ENCODE measurements at regions not wholly inside any gene's neighbourhood (a gene's known extent, or its start where the extent isn't known, plus 50 kb on each side); places are given as distances from the start of the nearest gene placed in this dataset.

GRCh38 chr5:174625591-174626350, 98.6 kb upstream of the MSX2 start:
- no peak for DNase-seq (ENCODE audit: low read depth, low spot score)
- CTCF ChIA-PET: no interaction called here
- ATAC-seq: no peak
- Histone ChIP-seq H3K4me1 (ENCODE audit: control insufficient read depth in 1 of 2, insufficient read depth in 2 of 2, low read length in 2 of 2) (no peaks in the 10 kb centered on the region), H3K27me3 (ENCODE audit: insufficient read depth, low read length) (no peaks in the 10 kb centered on the region; the same call in 1 of the 2 replicates), H3K4me2 (ENCODE audit: low read length) (no peak overlapping the region), H3K79me2 (ENCODE audit: insufficient read depth, low read length) (no peaks in the 10 kb centered on the region), H2AFZ (ENCODE audit: low read depth, low read length, poor library complexity, severe bottlenecking) (no peak overlapping the region), H4K20me1 (ENCODE audit: insufficient read depth) (no peaks in the 10 kb centered on the region), H3K9ac (ENCODE audit: low read length) (no peak overlapping the region), H3K27ac (ENCODE audit: low read depth, low read length) (no peak overlapping the region), H3K36me3 (ENCODE audit: control insufficient read depth in 1 of 2, insufficient read depth in 2 of 2, low read length in 2 of 2) (no peaks in the 10 kb centered on the region), H3K4me3 (replicated peaks in 1 of 2; ENCODE audit: low read depth in 1 of 2, low read length in 2 of 2) (no peak overlapping the region), H3K9me3 (ENCODE audit: control insufficient read depth in 1 of 2, insufficient read depth in 1 of 2, low read depth in 1 of 2, low read length in 2 of 2) (no peaks in the 10 kb centered on the region), H3K9me2 (ENCODE audit: insufficient read depth) (no peaks in the 10 kb centered on the region)
- BruUV-seq (replicated peaks): no TSS peak
- RAD21 ChIA-PET (ENCODE audit: low non-redundant PET in 1 of 2, low total read pairs in 2 of 2, uncharacterized antibody in 2 of 2, unreplicated experiment in 2 of 2): no interaction called here
- TF ChIP-seq ZNF274 (IDR thresholded peaks at IDR 0.05; ENCODE audit: low read depth, low read length) (no peak), CEBPB (IDR thresholded peaks at IDR 0.05; ENCODE audit: low read depth) (no peak)
- intact Hi-C loops (cut with micrococcal nuclease): no loop called here
- POLR2A ChIA-PET: no interaction called here

GRCh38 chr5:174626369-174626920, 97.9 kb upstream of the MSX2 start:
- Histone ChIP-seq H3K27ac (ENCODE audit: low read depth, low read length) (no peak overlapping the region), H3K27me3 (ENCODE audit: insufficient read depth, low read length) (no peaks in the 10 kb centered on the region; the same call in 1 of the 2 replicates), H3K9me3 (ENCODE audit: control insufficient read depth in 1 of 2, insufficient read depth in 1 of 2, low read depth in 1 of 2, low read length in 2 of 2) (no peaks in the 10 kb centered on the region), H3K4me2 (ENCODE audit: low read length) (no peak overlapping the region), H2AFZ (ENCODE audit: low read depth, low read length, poor library complexity, severe bottlenecking) (no peak overlapping the region), H3K36me3 (ENCODE audit: control insufficient read depth in 1 of 2, insufficient read depth in 2 of 2, low read length in 2 of 2) (no peaks in the 10 kb centered on the region), H3K79me2 (ENCODE audit: insufficient read depth, low read length) (no peaks in the 10 kb centered on the region), H3K9ac (ENCODE audit: low read length) (no peak overlapping the region), H3K9me2 (ENCODE audit: insufficient read depth) (no peaks in the 10 kb centered on the region), H3K4me1 (ENCODE audit: control insufficient read depth in 1 of 2, insufficient read depth in 2 of 2, low read length in 2 of 2) (no peaks in the 10 kb centered on the region), H4K20me1 (ENCODE audit: insufficient read depth) (no peaks in the 10 kb centered on the region), H3K4me3 (replicated peaks in 1 of 2; ENCODE audit: low read depth in 1 of 2, low read length in 2 of 2) (no peak overlapping the region)
- ATAC-seq (no peak), DNase-seq (ENCODE audit: low read depth, low spot score) (no peak)
- TF ChIP-seq EGR1 (IDR thresholded peaks at IDR 0.05; ENCODE audit: low read depth) (no peak), TCF7L2 (IDR thresholded peaks at IDR 0.05; ENCODE audit: borderline replicate concordance, extremely low read depth, insufficient read depth, insufficient read length) (no peak)
- intact Hi-C loops (cut with micrococcal nuclease): no loop called here
- RAD21 ChIA-PET (ENCODE audit: low non-redundant PET in 1 of 2, low total read pairs in 2 of 2, uncharacterized antibody in 2 of 2, unreplicated experiment in 2 of 2): no interaction called here
- BruUV-seq (replicated peaks): no TSS peak
- CTCF ChIA-PET: no interaction called here
- POLR2A ChIA-PET: no interaction called here

All from HCT116 (cell line).